GM10266 (cell line): ENCODE measurements at regions not wholly inside any gene's neighbourhood (a gene's known extent, or its start where the extent isn't known, plus 50 kb on each side); places are given as distances from the start of the nearest gene placed in this dataset.
"Not testable (repeated sequence)": the region's sequence is repeated elsewhere in the genome, so short reads cannot be mapped to it uniquely, and the experiment has no call there.

Experiments used
- DNase-seq: peaks from one replicate; pipeline ENCODE4 v3.0.0; 2012; ENCODE audit errors: extremely low spot score
- TF ChIP-seq, protein P1 (sequence below): IDR thresholded peaks from 2 replicates; pipeline ENCODE4 v1.5.1; 2012; ENCODE audit warnings: mild to moderate bottlenecking, low read depth; ENCODE audit not compliant: control insufficient read depth, insufficient read depth; ENCODE audit errors: missing control alignments

DNA sequence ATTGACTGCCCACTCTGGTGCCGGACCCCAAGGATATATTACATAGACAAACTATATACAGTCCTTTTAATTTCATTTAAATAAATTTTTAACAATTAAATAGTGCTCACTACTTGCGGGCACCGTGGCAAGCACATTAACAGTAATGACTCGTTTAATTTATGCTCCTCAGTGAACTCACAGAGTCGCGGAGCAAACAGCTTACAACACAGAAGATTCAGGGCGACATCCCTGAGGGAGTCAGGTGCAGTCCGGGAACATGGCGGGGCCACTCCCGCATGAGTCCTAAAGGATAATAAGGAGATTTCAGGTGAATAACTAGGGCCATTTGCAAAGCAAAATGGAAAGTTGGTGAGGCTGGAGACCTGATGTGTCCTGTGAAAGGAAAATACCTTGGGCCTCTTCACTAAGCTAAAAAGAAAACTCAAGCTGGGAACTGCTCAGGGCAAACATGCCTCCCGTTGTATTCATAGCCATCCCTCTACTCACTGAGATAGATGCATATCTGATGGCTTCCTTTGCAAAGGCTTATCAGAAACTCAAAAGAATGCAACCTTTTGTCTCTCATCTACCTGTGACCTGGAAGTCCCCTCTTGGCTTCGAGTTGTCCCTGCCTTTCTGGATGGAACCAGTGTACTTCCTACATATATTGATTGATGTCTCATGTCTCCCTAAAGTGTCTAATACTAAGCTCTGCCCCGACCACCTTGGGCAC is 125.6 kb downstream of the KLF6 start:
- TF ChIP-seq, protein P1, sequence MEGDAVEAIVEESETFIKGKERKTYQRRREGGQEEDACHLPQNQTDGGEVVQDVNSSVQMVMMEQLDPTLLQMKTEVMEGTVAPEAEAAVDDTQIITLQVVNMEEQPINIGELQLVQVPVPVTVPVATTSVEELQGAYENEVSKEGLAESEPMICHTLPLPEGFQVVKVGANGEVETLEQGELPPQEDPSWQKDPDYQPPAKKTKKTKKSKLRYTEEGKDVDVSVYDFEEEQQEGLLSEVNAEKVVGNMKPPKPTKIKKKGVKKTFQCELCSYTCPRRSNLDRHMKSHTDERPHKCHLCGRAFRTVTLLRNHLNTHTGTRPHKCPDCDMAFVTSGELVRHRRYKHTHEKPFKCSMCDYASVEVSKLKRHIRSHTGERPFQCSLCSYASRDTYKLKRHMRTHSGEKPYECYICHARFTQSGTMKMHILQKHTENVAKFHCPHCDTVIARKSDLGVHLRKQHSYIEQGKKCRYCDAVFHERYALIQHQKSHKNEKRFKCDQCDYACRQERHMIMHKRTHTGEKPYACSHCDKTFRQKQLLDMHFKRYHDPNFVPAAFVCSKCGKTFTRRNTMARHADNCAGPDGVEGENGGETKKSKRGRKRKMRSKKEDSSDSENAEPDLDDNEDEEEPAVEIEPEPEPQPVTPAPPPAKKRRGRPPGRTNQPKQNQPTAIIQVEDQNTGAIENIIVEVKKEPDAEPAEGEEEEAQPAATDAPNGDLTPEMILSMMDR, result no peak
- DNase-seq, result no peak

DNA sequence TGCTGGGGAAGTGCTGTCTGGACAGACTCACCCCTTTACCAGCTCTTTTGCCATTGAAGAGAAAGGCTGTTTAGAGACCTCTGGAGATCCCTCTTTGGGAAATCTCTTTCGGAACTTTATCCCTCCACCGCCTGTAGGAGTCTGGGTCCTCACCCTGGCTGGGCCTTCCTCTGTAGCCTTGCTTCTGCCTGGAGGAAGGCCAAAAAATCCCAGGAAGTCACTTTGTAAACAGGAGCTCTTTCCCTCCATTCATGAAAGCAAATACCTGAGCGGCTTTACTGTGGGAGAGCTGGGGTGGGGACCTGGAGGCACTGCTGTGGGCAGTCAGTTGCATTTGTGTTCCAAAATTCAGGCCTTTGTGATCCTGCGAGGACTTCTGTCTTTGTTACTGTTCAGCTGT is 126.2 kb downstream of the KLF6 start:
- no peak for DNase-seq
- TF ChIP-seq, protein P1, result no peak

DNA sequence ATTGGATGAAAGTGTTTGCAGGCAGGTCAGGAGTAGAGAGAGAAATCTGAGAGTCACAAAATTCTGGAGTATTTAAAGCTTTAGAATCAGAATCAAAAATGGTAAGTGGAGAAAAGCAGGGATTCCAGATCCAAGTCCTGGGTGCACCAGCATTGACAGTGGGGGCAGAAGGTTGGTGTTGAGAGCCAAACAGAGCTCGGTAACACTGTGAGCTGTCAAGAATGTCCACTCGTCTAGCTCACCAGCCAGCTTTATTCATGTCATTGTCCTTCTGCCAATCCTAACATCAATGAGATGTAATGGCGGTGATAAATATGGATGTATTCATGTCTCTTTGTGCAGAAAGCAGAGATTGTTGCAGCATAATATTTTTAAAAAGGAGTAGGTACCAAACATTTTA is 128.8 kb downstream of the KLF6 start:
- TF ChIP-seq, protein P1, result no peak
- DNase-seq, result no peak

DNA sequence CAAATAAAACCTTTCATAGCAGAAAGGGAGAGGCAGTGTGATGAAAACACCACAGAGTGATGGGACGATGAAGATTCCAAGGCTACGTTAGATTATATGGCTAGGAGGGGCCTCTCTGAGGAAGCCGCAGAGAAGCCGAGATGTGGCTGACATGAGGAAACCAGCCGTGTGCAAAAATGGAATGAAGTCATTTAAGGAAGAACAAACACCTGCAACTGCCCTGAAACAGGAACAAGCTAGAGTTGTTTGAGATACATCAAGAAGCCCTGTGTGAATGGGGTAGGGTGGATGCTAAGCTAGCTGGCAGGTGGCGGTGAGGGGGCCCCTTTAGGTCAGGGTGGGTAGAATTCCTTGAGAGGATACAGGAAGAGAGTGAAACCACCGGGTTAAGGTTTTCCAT is 129.5 kb downstream of the KLF6 start:
- TF ChIP-seq, protein P1, result no peak
- DNase-seq, result no peak

DNA sequence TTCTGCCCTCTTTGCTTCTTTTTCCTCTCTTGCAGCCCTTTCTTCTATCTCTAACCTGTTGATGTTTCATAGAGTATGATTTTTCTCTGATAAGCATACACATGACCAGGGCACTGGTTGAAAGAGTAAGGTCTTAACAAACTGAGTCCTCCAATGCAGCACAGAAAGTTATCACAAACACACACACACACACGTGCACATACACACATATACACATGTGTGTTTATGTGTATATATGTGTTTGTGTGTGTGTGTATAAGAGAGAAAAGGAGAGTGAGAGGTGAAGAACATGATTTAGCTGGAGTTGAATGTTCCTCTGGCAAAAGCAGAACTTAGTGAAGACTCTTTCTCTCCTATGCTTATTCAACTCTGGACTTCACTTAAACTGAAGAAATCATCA is 130.0 kb downstream of the KLF6 start:
- TF ChIP-seq, protein P1, result no peak
- no peak for DNase-seq

DNA sequence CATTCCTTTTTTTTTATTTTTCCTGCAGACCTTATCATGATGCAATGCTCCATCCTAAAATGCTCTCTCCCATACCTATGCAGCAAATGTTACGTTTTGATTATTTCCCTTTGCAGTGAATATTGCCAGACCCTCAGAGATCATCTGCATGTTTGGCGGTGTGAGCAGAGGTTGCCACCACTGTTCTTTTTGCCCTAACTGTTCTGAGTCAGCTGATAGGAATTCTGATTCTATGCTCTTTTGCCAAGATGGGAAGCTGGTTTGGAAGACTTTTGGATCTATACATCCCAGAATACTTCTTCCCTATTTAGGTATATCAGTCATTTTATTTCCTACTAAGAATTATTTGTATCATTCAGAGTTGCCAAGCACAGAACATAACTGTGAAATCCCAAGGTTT is 130.5 kb downstream of the KLF6 start:
- DNase-seq, result no peak
- TF ChIP-seq, protein P1, result no peak

DNA sequence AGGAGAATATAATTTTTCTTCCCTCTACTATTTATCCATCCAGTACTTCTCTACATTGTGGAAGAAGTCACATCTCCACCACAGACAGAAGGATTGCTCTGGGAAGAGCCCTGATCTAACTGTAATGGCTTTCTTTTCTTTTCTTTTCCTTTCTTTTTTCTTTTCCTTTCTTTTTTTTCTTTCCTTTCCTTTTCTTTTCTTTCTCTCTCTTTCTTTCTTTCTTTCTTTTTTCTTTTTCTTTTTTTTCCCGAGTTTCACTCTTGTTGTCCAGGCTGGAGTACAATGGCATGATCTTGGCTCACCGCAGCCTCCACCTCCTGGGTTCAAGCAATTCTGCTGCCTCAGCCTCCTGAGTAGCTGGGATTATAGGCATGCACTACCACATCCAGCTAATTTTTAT is 131.7 kb downstream of the KLF6 start:
- DNase-seq, result not testable (repeated sequence)

DNA sequence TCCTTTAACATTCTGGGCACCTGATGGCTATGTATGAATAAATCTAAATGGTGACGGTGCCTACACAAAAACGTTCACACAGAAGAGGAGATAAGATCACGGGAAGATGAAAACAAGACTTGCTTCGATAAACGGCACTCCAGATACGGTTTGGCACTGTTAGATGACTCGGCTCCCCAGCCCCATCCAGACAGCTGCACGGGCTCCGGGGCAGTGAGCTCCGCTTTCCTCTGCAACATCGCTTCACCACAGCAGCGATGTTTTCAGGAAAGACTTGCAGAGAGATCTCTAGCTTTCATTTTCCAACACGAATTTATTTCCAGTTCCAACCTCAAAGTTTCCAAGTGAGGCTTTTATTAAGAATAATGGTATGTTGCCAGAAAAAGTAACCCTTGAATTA is 132.1 kb downstream of the KLF6 start:
- TF ChIP-seq, protein P1, result no peak
- no peak for DNase-seq
